Stimulated activated CD4-positive, alpha-beta T cell treated with anti-CD3 and anti-CD28 coated beads, Interleukin-2, amount 100 ng/mL, for 48 hours (primary cell): ENCODE measurements at regions not wholly inside any gene's neighbourhood (a gene's known extent, or its start where the extent isn't known, plus 50 kb on each side); places are given as distances from the start of the nearest gene placed in this dataset.

Source experiments
- DNase-seq, 2 donors: peaks; one replicate each; pipeline ENCODE4 v3.0.0-alpha.2; 2020

DNA sequence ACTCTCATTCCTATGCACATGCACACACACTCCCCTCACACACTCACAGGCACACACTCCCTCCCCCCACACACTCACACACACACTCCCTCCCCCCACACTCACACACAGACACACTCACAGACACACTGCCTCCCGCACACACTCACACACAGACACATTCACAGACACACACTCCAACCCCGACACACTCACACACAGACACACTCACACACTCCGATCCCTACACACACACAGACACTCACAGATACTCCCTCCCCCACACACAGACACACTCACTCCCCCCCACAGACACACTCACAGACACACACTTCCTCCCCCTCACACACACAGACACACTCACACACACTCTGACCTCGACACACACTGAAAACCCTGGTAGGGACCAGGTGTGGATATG lies 176.2 kb downstream of the TFAP2C start:
- no peak for DNase-seq

DNA sequence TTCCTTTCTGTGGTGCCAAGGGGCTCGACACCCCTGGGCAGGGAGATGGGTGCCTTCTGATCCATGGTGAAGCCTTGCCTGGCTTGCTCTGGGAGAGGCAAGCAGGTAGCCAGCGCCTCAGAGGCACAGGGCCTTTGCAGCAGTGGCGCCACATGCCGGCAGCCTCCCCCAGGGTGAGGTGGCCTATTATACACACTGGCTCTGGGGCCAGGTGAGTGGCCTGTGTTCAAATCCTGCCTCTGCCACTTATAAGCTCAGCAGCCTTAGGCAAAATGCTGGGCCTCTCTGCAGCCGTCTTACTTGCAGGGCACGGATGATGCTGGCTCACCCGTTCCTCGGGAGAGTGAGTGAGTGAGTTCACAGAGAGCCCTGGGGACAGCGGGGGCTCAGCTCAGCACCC lies 176.9 kb downstream of the TFAP2C start:
- no peak for DNase-seq

DNA sequence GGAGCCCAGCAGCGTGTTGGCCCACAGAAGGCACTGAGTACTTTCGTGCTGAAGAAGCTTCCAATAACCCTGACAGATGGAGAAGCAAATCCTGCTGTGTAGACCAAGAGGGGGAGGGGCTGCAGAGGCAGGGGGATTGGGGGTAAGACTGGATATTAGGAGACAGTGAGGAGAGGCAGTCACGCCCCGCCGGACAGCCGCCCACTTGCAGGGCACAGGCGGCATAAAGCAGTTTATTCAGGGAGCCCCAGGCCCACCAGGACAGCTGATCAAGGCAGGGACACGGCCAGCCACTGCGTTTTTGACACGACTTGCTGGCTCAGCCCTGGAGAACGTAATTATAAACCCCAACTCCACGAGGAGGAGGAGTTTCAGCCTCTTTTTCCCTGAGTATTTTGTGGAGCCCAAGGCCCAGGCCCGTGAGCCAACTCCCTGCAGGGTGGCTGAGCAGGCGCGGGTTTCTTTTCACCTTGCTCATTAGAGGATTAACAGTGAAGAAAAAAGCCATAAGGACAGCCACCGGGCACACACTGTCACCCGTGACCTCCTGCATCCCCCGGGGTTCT lies 177.9 kb downstream of the TFAP2C start:
- no peak for DNase-seq

DNA sequence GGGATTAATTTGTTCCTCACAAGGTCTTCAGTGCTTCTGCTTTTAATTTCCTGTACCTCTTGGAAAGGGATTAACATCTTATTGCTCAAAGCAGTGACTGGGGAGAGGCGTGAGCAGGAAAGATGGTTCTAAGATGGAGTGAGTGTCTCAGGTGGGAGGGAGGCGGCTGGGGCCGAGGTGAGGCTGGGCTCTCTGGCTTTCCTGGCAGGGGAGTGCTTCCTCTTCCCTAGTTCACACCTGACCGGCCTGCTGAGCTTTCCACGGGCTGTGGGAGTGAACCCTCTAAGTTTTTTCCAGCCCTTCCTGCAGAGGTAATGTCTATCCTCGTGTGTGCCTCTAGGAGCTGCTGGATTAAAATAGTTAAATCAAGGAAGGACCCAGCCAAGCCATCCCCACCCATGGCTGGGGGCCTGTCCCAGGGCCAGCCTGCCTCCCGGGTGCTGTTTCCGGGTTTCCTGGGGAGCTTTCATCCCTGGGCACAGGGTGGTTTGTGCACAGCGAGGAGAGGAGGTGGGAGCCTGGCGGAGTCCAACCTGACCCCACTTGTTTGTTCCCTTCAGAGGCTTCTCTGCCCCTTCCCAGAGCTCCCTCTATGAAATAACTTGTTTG lies 179.1 kb downstream of the TFAP2C start:
- no peak for DNase-seq

DNA sequence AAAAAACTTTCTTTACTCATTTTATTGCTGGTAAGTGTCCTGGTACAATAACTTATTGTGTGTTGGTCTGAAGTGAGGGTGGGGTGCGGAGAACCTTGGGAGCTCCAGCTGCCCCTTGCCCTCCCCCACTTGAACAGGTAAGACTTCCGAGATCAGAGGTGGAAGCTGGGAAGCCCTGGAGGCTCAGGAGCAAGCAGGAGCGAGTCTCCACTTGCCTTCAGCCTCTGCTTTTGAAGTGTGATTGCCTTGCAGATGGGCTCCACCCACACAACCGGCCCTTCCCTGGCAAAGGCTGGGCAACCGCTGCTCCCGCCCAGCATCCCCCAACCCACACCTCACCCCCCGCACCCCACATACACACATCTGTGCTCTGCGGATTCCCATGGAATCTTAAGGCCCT lies 179.6 kb downstream of the TFAP2C start:
- no peak for DNase-seq

DNA sequence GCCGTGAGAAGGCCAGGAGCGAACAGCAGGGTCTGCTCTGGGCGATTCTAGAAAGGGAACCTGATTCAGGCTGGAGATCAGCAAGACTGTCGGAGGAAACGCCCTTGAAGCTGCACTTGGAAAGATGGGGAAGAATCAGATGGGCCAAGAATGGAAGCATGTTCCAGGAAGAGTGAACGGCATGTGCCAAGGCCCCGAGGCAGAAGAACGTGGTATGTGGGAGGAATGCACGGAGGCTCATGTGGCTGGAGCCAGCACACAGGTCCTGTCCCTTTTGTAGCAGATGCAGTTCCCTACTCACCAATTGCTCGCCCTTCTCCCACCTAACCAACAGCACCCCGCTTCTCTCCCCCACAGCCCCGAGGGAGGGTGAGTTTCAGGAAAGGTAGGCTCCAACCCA lies 180.6 kb downstream of the TFAP2C start:
- DNase-seq = no peak

DNA sequence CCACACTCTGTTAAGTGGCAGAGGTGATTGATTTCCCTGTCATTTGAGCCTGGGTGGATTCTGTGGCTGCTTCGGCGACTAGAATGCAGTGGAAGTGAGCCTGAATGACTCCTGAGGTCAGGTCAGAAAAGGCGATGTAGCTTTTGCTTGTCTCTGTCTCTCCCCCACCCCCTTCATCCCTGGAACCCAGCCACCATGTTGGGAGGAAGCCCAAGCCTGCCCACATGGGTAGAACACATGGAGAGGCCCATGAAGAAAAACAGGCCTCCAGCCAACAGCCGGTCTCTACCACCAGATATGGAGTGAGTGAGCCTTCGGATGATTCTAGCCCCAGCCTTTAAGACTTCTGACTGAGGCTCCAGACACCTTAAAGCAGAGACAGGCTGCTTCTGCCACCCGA lies 181.0 kb downstream of the TFAP2C start:
- DNase-seq = no peak

DNA sequence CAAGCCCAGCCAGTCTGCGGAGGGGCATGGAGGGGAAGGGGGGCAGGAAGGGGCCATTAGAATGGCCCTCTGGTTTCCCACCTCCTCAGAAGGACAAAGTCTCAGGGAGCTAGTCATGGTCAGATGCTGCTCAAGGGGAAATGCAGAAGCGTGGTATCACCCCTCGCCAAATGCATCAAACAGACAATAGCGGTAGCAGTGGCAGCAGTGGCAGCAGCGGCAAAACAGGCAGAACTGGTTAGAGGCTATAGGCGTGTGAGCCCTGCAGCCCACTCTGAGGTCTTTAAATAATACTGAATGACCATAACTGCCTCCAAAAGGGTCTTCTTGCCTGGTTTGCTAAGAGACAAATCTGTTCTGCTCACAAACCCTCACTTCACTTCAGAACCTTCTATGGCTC lies 186.7 kb downstream of the TFAP2C start:
- DNase-seq = no peak

DNA sequence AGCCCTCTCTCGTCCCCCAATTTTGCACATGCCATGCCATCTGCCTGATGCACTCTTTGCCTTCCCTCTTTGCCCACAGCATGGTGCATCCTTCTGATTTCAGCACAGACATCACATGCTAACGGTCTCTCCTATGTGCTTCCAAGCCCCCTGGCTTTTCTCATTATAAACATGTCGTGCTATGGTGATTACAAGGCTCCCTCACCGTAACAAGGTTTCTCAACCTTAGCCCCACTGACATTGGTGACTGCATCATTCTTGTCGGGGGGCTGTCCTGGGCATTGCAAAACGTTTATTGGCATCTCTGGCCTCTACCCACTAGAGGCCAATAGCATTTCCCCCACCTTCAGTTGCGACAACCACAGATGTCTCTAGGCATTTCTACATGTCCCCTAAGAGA lies 187.2 kb downstream of the TFAP2C start:
- no peak for DNase-seq

DNA sequence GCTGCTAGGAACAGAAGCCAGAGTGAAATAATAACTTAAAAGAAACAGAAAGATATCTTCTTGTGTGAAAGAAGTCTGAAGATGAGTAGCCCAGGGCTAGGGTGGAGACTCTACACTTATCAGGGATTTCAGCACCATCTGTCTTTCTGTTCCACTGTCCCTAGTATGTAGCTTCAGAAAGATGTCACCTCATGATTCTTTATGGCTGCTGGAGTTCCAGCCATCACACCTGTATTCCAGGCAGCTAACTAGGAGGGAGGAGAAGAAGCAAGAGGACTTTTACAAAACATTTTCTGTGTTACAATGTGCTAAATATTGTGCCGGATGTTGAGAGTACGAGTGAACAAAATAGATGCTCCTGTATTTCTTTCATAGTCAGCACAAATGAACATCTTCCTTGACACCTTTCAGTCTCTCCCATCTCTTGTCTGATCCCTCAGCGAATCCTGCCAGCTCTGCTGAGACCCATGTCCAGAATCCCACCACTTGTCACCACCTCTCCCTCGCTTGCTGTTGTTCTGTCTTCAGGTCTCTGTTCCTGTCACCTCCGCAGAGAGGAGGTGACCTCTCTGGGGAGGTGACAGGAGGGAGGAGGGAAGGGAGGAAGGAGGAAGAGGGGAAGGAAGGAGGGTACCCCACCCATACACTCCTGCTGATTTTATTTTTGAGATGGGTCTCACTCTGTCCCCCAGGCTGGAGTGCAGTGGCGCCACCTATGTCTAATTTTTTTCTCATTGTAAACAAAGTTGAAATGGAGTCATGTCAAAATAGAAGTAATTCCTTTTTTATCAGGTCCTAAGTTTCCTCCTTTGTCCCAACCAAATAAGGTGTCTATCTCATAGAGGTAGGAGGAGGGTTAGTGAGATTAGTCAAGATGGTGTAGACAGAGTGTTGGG lies 188.9 kb downstream of the TFAP2C start:
- no peak for DNase-seq

DNA sequence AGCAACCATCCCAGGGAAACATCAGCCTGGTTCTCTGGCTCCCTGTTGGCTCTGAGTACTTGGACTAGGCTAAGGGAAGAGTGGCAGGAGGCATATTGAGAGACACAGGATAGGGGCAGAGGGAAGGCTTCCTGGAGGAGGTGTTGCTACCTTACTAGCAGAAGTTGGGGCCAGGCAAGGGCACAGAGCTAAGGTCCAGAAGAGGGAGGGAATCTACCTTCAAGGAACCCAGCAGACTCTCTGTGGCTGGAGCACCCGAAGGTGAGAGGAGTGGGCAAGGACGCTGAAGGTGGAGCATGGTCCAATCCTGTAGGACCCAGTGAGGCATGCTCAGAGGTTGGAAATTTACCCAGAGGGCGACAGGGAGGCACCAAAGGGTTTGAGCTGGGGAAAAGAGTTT lies 191.9 kb downstream of the TFAP2C start:
- no peak for DNase-seq

DNA sequence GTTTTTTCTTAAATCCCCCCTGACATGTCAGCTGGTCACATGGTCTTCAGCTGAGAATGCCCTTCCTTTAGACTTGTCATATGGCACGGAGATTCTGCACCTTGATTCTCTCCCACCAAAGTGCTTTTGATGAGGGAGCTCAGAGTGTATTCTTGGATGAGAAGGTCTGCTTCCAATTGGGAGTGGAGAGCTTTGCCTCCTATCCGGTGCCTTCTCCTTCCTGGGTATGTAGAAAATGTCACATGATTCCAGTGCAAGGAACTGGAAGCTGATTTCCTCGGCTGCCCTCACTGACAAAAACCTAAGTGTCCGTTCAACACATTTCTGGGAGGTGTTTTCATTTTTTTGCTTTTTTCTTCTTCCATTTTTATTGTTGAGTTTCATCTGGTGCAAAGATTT lies 197.2 kb downstream of the TFAP2C start:
- no peak for DNase-seq

DNA sequence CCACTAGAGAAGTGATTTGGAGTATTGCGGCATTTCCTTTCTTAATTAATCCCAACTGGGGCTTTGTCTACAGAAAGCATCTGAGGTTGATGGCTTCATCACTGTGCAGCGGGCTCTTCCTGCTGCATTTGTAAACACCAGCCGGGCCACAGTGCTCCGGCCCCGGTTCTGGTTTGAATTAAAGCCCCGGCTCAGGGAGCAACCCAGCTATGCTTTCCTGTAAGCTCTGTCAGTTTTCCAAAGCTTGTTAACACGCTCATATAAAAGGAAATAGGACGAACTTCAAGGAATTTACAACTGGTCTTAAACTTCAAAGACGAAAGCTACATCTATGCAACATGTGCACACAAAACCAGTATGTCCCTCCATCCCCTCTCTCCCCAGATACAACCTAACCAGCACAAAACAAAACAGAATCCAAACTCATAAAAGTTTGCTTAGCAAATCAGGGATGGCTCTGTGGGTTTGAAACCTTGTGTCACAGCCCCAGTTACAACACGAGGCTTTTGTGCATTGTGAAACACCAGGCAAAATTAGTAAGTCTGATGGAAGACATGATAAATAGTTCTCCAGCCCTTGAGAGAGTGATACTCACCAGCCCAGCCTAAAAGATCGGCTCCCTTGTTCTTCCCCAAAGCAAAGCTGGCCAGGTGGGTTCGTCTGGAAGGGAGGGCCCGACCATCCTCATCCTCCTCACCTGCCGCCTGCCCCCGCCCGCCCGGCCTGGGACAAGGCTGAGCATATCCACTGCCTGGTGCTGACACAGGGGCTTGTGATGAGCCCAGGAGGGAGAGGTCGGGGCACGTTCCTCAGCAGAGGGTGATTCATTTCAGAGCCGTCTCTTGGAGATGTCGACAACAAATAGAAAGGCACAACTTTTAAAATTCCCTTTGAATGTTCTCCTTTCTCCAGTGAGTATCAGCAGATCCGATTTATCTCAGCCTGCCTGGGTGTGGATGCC lies 197.9 kb downstream of the TFAP2C start:
- no peak for DNase-seq

DNA sequence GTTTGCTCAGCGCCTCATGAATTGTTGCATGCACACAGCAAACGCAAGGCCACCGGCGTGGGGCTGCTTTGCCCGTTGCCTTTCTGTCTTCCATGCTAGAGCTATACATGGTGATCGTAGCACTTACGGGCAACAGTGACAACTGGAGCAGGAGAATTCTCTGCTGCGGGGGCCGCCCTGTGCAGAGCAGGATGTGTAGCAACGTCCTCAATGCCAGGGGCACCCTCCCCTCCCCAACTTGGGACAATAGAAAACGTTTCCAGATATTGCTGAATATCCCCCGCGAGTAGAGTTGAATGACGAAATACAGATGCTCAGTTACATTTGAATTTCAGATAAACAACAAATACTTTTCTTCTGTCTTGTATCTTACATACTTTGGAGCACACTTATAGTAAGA lies 198.7 kb downstream of the TFAP2C start:
- no peak for DNase-seq

DNA sequence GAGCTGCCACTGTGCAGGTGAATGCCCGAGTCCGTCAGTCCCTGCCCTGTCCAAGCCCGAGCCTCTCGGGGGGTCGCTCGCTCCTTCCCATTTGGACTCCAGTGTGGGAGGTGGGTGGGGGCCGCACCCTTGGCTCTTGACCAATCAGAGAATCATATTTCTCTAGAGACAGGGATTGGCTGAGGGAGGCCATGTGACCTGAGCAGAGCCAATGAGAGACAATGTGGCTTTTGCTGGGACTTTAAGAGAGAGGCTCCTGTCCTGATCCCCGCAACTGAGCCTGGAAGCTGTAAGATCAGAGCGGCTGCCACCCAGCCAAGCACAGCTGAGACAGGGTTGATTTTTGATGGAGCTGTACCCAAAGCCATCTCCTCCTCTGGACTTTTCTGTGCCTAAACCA lies 199.3 kb downstream of the TFAP2C start:
- no peak for DNase-seq

DNA sequence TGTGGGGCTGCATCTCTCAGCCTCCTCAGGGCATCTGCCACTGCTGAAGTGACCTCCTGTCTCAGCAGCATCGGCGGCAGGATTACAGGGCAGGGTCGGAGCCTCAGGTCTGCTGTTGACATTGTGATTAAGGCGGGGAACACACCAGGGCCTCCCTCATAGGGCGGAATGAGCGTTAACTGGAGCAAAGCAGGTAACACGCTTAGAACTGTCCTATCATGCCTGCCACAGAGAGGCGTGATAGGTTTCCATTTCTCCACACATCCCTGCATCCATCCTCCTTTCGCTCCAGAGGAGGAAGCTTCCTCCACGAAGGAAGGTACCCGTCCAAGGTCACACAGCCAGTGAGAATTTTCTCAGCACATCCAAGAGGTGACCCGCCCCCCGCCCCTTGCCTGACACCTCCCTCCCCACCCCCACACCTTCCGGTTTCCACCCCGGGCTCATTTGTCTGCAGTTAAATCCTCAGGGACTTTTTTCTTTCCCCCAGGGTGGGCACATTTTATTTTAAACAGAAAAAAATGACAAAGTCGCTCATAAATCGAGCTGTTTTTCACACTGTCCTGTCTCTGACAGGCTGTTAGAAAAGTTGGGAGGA lies 200.8 kb downstream of the TFAP2C start:
- DNase-seq = no peak

DNA sequence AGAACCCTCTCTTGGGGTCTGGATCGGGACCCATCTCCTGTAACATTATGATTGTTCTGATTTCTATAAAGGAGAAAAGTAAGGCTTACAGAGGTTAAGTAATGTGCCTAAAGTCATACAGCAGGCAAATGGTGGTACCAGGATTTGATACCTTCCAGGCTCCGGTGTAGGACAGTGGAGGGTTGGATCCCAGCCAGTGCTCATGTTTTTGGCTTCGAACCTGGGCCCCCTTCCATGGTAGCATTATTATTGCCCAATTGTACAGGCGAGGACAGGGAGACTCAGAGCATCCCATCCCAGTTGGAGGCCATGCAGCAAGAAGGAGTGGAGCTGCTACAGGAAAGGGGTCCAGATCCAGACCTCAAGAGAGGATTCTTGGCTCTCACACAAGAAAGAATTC lies 202.7 kb downstream of the TFAP2C start:
- no peak for DNase-seq

DNA sequence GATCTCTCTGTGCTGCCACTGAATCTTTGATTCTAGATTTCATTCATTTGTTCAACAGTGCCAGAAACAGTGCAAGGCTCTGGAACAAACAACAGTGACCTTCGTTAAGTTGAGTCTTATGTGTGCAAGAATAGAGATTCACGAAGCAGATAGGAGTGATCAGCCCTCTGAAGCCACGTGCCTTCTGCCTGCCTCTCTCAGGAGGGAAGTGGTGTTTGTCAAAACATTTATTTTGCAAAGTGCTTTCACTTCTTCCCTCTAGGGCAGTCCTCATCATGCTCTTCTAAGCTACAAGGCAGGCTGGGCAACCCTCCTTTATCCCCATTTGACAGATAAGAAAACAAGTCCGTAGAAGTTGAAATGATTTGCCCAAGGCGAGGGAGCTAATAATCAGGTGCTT lies 204.3 kb downstream of the TFAP2C start:
- DNase-seq = no peak

DNA sequence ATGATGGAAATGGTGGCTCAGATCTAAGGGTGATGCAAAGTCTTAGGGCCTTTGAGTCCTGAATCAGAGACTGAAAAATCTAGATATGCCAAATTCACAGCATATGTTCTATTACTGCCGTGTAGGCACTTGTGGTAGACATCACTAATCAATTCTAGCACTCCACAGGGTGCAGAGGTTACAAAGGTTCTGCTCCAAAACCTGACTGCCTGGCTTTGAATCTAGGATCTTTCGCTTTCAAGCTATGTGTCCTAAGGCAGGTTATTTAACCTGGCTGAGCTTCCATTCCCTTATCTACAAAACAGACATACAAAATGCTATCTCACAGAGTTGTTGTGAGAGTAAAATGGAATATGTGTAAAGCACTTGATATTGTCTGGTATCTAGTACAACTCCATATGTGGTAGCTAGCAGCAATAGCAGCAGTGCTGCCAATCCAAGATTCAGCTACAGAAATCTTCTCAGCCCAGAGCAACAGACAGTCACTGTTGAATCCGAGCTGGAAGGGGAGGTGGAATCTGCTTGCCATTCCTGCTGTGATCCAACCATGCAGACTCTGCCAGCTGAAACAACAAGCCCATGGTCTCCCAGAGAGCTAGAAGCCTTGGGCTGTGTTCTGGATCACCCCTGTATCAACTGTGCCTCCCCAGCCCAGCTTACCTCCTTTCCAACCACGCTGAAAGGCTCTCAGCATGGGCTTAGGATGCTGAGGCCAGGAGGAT lies 206.9 kb downstream of the TFAP2C start:
- DNase-seq = no peak

DNA sequence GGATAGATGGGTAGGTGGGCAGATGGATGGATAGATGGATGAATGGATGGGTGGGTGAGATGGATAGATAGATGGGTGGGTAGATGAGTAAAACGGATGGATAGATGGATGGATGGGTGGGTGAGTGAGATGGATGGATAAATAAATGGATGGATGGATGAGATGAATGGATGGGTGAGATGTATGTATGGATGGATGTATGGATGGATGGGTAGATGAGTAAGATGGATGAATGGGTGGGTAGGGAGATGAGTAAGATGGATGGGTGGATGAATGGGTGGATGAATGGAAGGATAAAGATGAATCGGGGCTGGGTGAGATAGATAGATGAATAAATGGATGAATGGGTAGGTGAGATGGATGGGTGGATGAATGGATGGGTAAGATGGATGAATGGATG lies 210.1 kb downstream of the TFAP2C start:
- no peak for DNase-seq

DNA sequence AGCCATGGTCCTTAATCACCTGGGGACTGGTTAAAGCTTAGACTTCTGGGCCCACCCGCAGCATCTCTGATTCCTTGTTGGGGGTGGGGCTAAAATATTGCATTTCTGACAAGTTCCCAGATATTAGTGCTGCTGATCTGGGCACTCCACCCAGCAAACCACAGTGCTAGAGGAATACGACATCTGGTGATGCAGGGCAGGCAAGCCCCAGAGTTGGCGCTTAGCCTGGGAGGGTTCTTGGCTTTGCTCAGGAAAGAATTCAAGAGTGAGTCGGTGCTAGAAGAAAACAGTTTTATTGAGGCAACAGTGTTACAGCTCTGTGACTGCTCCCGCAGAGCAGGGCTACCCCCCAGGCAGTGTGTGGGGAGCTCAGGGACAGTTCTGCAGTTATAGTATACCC lies 210.7 kb downstream of the TFAP2C start:
- no peak for DNase-seq

DNA sequence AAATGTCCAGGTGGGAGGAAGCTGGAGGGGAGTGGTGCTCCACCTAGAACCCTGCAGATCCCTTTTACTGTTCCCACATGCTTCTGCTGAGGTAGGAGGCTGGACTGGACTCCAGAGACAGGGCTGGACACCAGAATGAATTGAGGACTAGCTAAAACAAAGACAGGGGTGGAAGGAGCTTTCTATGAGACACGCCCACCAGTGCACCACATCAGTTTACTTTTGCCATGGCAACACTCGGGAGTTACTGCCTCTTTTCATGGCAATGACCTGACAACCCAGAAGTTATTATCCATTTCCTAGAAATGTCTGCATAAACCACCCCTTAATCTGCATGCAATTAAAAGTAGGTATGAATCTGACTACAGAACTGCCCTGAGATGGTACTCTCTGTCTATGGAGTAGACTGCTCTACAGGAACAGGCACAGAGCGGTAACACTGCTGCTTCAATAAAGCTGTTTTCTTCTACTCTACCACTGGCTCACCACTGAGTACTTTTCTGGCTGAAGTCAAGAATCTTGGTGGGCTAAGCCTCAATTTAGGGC lies 211.7 kb downstream of the TFAP2C start:
- DNase-seq = no peak
